A549 (cell line): ENCODE measurements at regions not wholly inside any gene's neighbourhood (a gene's known extent, or its start where the extent isn't known, plus 50 kb on each side); places are given as distances from the start of the nearest gene placed in this dataset.

ENCODE experiments used
- ATAC-seq, 2 experiments: fragments of 200-7000 bp in 1 of 2; fragments of >200 bp in 1 of 2; cut with Nextera tagmentation in 1 of 2; cut with Tn5 transposase in 1 of 2; 3 replicates each; pipeline versions ENCODE4 v1.8.0 to v1.9.1; 2018 to 2020; ENCODE audit warnings: mild to moderate bottlenecking in 1 of 2, moderate library complexity in 1 of 2
- CTCF ChIA-PET: fragments of 300-600 bp; sonication (Branson Sonifier 250); formaldehyde crosslinking; extraction: SDS; loops from one replicate; lab custom pipeline; 2021; ENCODE audit warnings: antibody characterized with exemption, inconsistent platforms; lab: Yijun Ruan, JAX
- POLR2A ChIA-PET: fragments of 350-600 bp; formaldehyde crosslinking; extraction: SDS; loops from one replicate; lab custom pipeline; 2021; ENCODE audit warnings: antibody characterized with exemption, inconsistent platforms; lab: Yijun Ruan, JAX
- DNase-seq, 2 experiments: peaks; one replicate each; pipeline versions ENCODE4 v3.0.0 to v3.0.0-alpha.2; 2011 to 2016; ENCODE audit warnings: low read depth in 1 of 2, low spot score in 1 of 2
- FAIRE-seq: peaks from 2 replicates; lab custom pipeline; 2011; peaks lifted over from hg19 to GRCh38; lab: Jason Lieb, UNC
- H3K27ac ChIP-seq, 2 experiments: fragments of >200 bp; sonication (Bioruptor Twin); formaldehyde crosslinking; 3 replicates each; pipeline ENCODE4 v1.5.1; 2016 to 2017
- H3K4me1 ChIP-seq: fragments of >200 bp; sonication (Bioruptor Twin); formaldehyde crosslinking; 3 replicates; pipeline ENCODE4 v1.6.1; 2016
- H3K4me2 ChIP-seq: fragments of >200 bp; sonication (Bioruptor Twin); formaldehyde crosslinking; 3 replicates; pipeline ENCODE4 v1.6.1; 2016
- H3K4me3 ChIP-seq: fragments of >200 bp; sonication (Bioruptor Twin); formaldehyde crosslinking; 3 replicates; pipeline ENCODE4 v1.5.1; 2016
- H3K9me3 ChIP-seq: fragments of >200 bp; sonication (Bioruptor Twin); formaldehyde crosslinking; 3 replicates; pipeline ENCODE4 v1.6.1; 2016
- ATOH8 ChIP-seq: fragments of 250-450 bp; sonication (Bioruptor Pico); IDR thresholded peaks from 2 replicates; pipeline ENCODE4 v1.5.0; 2020; ENCODE audit warnings: low read depth, mild to moderate bottlenecking, moderate library complexity
- BCL3 ChIP-seq: fragments of >200 bp; sonication (Bioruptor Twin); formaldehyde crosslinking; IDR thresholded peaks from 3 replicates; pipeline ENCODE4 v1.6.1; 2016
- BHLHE40 ChIP-seq: IDR thresholded peaks from 2 replicates; pipeline ENCODE4 v1.6.1; 2012; ENCODE audit warnings: low read depth, low read length, inconsistent platforms
- CBX2 ChIP-seq: fragments of 200-600 bp; sonication (generic); IDR thresholded peaks from 2 replicates; pipeline ENCODE4 v1.6.1; 2016; ENCODE audit warnings: low read depth, mild to moderate bottlenecking, borderline replicate concordance
- CHD4 ChIP-seq: fragments of 200-600 bp; sonication (generic); IDR thresholded peaks from 2 replicates; pipeline ENCODE4 v1.6.1; 2016; ENCODE audit warnings: antibody characterized with exemption, mild to moderate bottlenecking, borderline replicate concordance
- EP300 ChIP-seq, 2 experiments: fragments of >200 bp; sonication (Bioruptor Twin); formaldehyde crosslinking; IDR thresholded peaks; 2 replicates in 1 of 2; 3 replicates in 1 of 2; pipeline ENCODE4 v1.6.1; 2016 to 2017
- FOSB ChIP-seq: fragments of 250-450 bp; sonication (Bioruptor Pico); IDR thresholded peaks from 2 replicates; pipeline ENCODE4 v1.5.0; 2020; ENCODE audit warnings: mild to moderate bottlenecking, moderate library complexity
- FOSL2 ChIP-seq, 2 experiments: fragments of 450-650 bp in 1 of 2; fragments of >200 bp in 1 of 2; sonication (Bioruptor Twin) in 1 of 2; formaldehyde crosslinking; IDR thresholded peaks; 2 replicates each; pipeline versions ENCODE4 v1.5.0 to v1.6.1; 2016 to 2020; ENCODE audit warnings: mild to moderate bottlenecking in 1 of 2, moderate library complexity in 1 of 2
- GATA3 ChIP-seq: IDR thresholded peaks from 2 replicates; pipeline ENCODE4 v1.6.1; 2012; ENCODE audit warnings: borderline replicate concordance
- HDAC2 ChIP-seq: fragments of 200-600 bp; sonication (generic); IDR thresholded peaks from 2 replicates; pipeline ENCODE4 v1.6.1; 2016
- HMGXB4 ChIP-seq: fragments of 250-450 bp; sonication (Bioruptor Pico); IDR thresholded peaks from 2 replicates; pipeline ENCODE4 v1.5.0; 2021; ENCODE audit warnings: mild to moderate bottlenecking, moderate library complexity, borderline replicate concordance
- HOXA7 ChIP-seq: fragments of 250-450 bp; sonication (Bioruptor Pico); IDR thresholded peaks from 2 replicates; pipeline ENCODE4 v1.5.0; 2020; ENCODE audit warnings: mild to moderate bottlenecking, moderate library complexity
- JUNB ChIP-seq: fragments of >200 bp; sonication (Bioruptor Twin); formaldehyde crosslinking; IDR thresholded peaks from 2 replicates; pipeline ENCODE4 v1.6.1; 2016
- MAFK ChIP-seq: fragments of 450-650 bp; IDR thresholded peaks from 2 replicates; pipeline ENCODE4 v1.6.1; 2014; ENCODE audit not compliant: partially characterized antibody
- MYC ChIP-seq: IDR thresholded peaks from 2 replicates; pipeline ENCODE4 v1.6.1; 2012; ENCODE audit warnings: mild to moderate bottlenecking, inconsistent platforms, low read length, improper control_type of control experiment, borderline replicate concordance
- NFE2L2 ChIP-seq: fragments of 150-350 bp; conservative IDR thresholded peaks from 2 replicates; pipeline ENCODE4 v1.6.1; 2014; ENCODE audit warnings: low read length
- POLR2A ChIP-seq: IDR thresholded peaks from 2 replicates; pipeline ENCODE4 v1.6.1; 2012; ENCODE audit warnings: mild to moderate bottlenecking, low read length
- RARB ChIP-seq: fragments of 250-450 bp; sonication (Bioruptor Pico); IDR thresholded peaks from 2 replicates; pipeline ENCODE4 v1.8.0; 2021; ENCODE audit warnings: mild to moderate bottlenecking, moderate library complexity
- RCOR1 ChIP-seq: fragments of 150-350 bp; IDR thresholded peaks from 2 replicates; pipeline ENCODE4 v1.6.1; 2014; ENCODE audit warnings: antibody characterized with exemption, low read length, low read depth
- REST ChIP-seq: fragments of 200-600 bp; sonication (generic); IDR thresholded peaks from 2 replicates; pipeline ENCODE4 v1.6.1; 2016; ENCODE audit warnings: antibody characterized with exemption, mild to moderate bottlenecking, moderate library complexity
- RNF2 ChIP-seq: fragments of 200-600 bp; sonication (generic); IDR thresholded peaks from 2 replicates; pipeline ENCODE4 v1.6.1; 2016; ENCODE audit warnings: low read depth, mild to moderate bottlenecking, antibody characterized with exemption, moderate library complexity, borderline replicate concordance
- ZFP36 ChIP-seq: fragments of 450-650 bp; IDR thresholded peaks from 2 replicates; pipeline ENCODE4 v1.6.1; 2014; ENCODE audit warnings: borderline replicate concordance; ENCODE audit not compliant: partially characterized antibody
- WGBS: methylation state at CpG from one replicate; pipeline ENCODE4 v1.1.6; 2017; ENCODE audit errors: missing lambda C conversion rate; 5-methylcytosine and 5-hydroxymethylcytosine counted together

- no peak overlapping the region for H3K4me2 ChIP-seq
- no peaks in the 10 kb centered on the region for H3K4me1 ChIP-seq
- no peak for FAIRE-seq
- no peak overlapping the region for H3K27ac ChIP-seq
- POLR2A ChIA-PET, result no interaction called here
- CTCF ChIA-PET, result no interaction called here
- no peak overlapping the region for H3K4me3 ChIP-seq
- TF ChIP-seq POLR2A, result no peak
- TF ChIP-seq GATA3, result no peak
- no peak for TF ChIP-seq BCL3
- TF ChIP-seq NFE2L2, result no peak
- TF ChIP-seq, all 56 proteins: peak for 0
- DNase-seq (no peak), ATAC-seq (no peak)
- H3K9me3 ChIP-seq, result no peaks in the 10 kb centered on the region
- WGBS, result 45% methylated on average over 6 of the region's 6 CpGs
Observed at GRCh38 chr16:26712876-26713275, 353.9 kb upstream of the C16orf82 start.

- H3K4me2 ChIP-seq, result no peak overlapping the region
- WGBS, result 4% methylated on average over 1 of the region's 1 CpG
- ATAC-seq, result no peak
- H3K9me3 ChIP-seq, result no peaks in the 10 kb centered on the region
- POLR2A ChIA-PET, result no interaction called here
- no peak overlapping the region for H3K27ac ChIP-seq
- CTCF ChIA-PET, result no interaction called here
- TF ChIP-seq RCOR1 (no peak), ZFP36 (no peak), ATOH8 (CRISPR knock-in tag) (no peak)
- TF ChIP-seq, all 56 proteins: peak for 0
- FAIRE-seq, result no peak
- Histone ChIP-seq H3K4me3 (no peak overlapping the region), H3K4me1 (no peaks in the 10 kb centered on the region)
- DNase-seq, result no peak
Observed at GRCh38 chr16:26715969-26716368, 350.8 kb upstream of the C16orf82 start.

- DNase-seq, result peak in 1 of 2 experiments; percentile 4
- CTCF ChIA-PET, result no interaction called here
- Histone ChIP-seq H3K9me3 (no peaks in the 10 kb centered on the region), H3K4me2 (no peak overlapping the region), H3K4me1 (no peaks in the 10 kb centered on the region), H3K4me3 (no peak overlapping the region), H3K27ac (no peak overlapping the region)
- FAIRE-seq, result no peak
- ATAC-seq, result no peak
- WGBS, result 20% methylated on average over 5 of the region's 5 CpGs
- POLR2A ChIA-PET, result no interaction called here
- no peak for TF ChIP-seq MAFK
- TF ChIP-seq REST, result no peak
- no peak for TF ChIP-seq HOXA7
- no peak for TF ChIP-seq FOSL2 (IDR thresholded peaks at IDR 0.05)
- no peak for TF ChIP-seq FOSL2 (CRISPR knock-in tag; IDR thresholded peaks at IDR 0.05)
- no peak for TF ChIP-seq MYC
- TF ChIP-seq HDAC2, result no peak
- no peak for TF ChIP-seq HMGXB4 (CRISPR knock-in tag)
- no peak for TF ChIP-seq CHD4
- no peak for TF ChIP-seq BHLHE40
- TF ChIP-seq POLR2A, result no peak
- no peak for TF ChIP-seq JUNB
- TF ChIP-seq CBX2, result no peak
- no peak for TF ChIP-seq RARB (CRISPR knock-in tag)
- TF ChIP-seq RNF2, result no peak
- TF ChIP-seq EP300 (IDR thresholded peaks at IDR 0.05), result no peak
- TF ChIP-seq FOSB (CRISPR knock-in tag), result no peak
Observed at GRCh38 chr16:26717826-26718225, 348.9 kb upstream of the C16orf82 start.
